ENCODE measurements at regions not wholly inside any gene's neighbourhood (a gene's known extent, or its start where the extent isn't known, plus 50 kb on each side); places are given as distances from the start of the nearest gene placed in this dataset.

DNA sequence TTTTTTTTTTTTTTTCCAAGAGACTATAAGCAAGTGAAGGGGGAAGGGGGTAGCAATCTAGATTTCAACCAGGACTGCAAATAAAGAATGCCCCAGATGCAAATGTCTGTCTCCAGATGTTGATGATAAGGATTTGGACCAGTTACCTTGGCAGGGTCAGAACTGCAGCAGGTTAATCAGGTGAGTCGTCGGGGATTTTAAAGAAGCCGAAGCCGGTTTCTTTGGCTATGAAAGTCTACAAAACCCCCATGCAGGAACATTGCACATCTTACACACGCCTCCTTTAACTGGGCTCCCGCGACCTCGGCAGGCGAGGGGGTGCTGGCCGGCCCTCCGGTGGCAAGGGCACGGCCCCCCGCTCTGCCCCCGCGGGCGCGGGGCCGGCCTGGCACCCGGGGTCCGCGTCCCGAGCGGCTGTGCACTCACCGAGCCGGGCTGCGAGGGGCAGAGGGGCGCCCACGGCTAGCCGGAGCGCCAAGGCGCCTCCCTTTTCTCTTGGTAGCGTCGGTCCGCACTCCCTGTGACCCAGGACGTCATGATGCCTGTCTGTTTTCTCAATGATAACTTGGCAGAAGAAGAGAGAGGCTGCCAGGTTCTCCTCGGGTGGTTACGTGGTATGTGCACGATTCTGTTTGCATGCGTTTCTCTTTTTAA is 366.3 kb upstream of the ESRRG start:
- ATAC-seq = no peak
- H3K4me1 Mint-ChIP-seq = peaks cover 0 to 13% (median 5%) of the 10 kb centered on the region in 4 donors
- H3K27ac Mint-ChIP-seq = no peak overlapping the region
- peaks cover 0 to 12% (median 0%) of the 10 kb centered on the region in 9 donors for H3K9me3 Mint-ChIP-seq
- peaks cover 27 to 57% (median 39%) of the 10 kb centered on the region in 5 donors for H3K27me3 Mint-ChIP-seq
- peaks cover 0 to 4% (median 0%) of the 10 kb centered on the region in 3 donors for H3K36me3 Mint-ChIP-seq
- peak overlapping the region in 3 of 10 donors; percentile 5 to 18 (median 9) for H3K4me3 Mint-ChIP-seq
- DNase-seq = peak in 1 of 10 donors; percentile 3
- POLR2A ChIA-PET = no interaction called here

DNA sequence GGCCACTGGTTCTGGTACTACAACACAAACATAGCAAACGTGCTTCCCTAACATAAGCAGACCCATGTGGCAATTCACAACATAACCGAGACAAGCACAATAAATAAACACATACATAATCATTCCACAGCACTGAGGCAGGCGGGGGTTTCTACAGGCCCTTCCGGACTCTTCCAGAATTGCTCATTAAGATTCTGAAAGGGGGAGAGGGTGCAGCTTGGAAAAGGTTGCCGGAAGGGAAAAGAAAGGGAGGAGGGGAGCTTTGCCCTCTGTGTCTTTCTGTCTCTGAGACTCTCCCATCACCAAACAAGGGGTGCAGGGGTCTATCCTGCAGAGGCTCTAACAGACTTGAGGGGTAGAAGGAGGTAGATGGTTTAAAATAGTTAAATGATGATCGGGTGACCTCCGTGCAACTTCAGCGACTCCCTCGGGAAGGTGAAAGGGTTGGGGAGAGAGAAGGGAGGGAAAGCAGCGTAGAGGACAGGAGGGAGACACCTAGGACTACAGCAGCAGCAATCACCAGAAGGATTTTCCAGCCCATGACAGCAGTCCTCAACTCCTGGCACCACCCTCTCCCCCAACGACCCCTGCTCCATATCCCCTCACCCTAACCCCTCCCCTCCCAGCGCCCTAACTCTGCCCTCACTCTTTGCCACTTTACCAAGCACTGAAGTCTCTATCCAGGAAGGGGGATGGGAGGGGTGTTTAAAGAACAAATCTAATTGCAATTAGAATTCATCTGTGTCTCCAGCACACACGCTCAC is 365.5 kb upstream of the ESRRG start:
- peaks cover 27 to 57% (median 40%) of the 10 kb centered on the region in 5 donors for H3K27me3 Mint-ChIP-seq

DNA sequence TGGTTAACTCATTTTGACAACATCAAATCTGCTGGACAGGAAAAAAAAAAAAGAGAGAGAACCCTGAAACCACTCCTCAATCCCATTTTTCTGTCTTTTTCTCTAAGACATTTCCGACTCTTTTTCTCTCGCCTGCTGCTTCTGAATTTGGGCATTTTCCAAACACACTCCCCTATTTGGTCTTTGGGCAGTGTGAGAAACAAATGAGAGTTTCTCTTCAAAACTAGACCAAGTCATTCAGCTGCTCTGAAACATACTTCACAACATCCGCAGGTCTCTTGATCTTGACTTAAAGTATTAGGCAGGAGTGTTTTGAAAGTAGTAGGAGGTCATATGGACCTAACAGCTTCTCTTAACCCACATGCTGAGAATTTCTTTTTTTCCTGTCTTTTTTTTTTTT is 364.8 kb upstream of the ESRRG start:
- peaks cover 0 to 4% (median 0%) of the 10 kb centered on the region in 3 donors for H3K36me3 Mint-ChIP-seq
- DNase-seq (no peak), ATAC-seq (no peak)
- H3K9me3 Mint-ChIP-seq = peaks cover 0 to 12% (median 0%) of the 10 kb centered on the region in 9 donors
- POLR2A ChIA-PET = no interaction called here
- peaks cover 26 to 53% (median 40%) of the 10 kb centered on the region in 5 donors for H3K27me3 Mint-ChIP-seq
- H3K4me1 Mint-ChIP-seq = peaks cover 0 to 13% (median 5%) of the 10 kb centered on the region in 4 donors
- no peak overlapping the region for H3K4me3 Mint-ChIP-seq
- H3K27ac Mint-ChIP-seq = no peak overlapping the region

More for the DNA sequence above, 365.5 kb upstream of the ESRRG start:
- POLR2A ChIA-PET = no interaction called here
- no peak for DNase-seq
- H3K4me1 Mint-ChIP-seq = peaks cover 0 to 13% (median 5%) of the 10 kb centered on the region in 4 donors
- H3K4me3 Mint-ChIP-seq = peak overlapping the region in 3 of 10 donors; percentile 5 to 18 (median 9)
- peaks cover 0 to 4% (median 0%) of the 10 kb centered on the region in 3 donors for H3K36me3 Mint-ChIP-seq
- peaks cover 0 to 12% (median 0%) of the 10 kb centered on the region in 9 donors for H3K9me3 Mint-ChIP-seq
- H3K27ac Mint-ChIP-seq = peak overlapping the region in 1 of 10 donors; percentile 37
- ATAC-seq = no peak

DNA sequence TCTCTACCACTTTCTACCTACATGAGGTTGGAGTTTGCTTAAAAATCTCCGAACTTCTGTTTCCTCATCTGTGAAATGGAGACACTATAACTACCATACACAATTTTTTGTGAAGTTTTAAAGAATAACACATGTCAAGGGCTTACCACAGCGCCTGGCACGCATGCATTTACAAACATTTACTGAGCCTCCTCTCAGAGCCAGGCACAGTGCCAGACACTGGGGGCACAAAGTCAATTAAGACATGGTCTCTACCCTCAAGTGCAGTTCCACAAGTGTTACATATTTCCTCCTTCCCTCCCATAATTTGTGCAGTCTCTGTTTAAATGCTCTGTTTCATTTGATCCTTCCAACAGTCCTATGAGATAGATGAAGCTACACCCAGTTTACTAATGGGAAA is 356.4 kb upstream of the ESRRG start:
- no peak for DNase-seq
- Mint-ChIP-seq H3K4me3 (no peak overlapping the region), H3K9me3 (peaks cover 0 to 3% (median 0%) of the 10 kb centered on the region in 9 donors), H3K27ac (no peak overlapping the region), H3K27me3 (peaks cover 0 to 5% (median 2%) of the 10 kb centered on the region in 5 donors), H3K36me3 (no peaks in the 10 kb centered on the region), H3K4me1 (no peaks in the 10 kb centered on the region)
- no peak for ATAC-seq
- POLR2A ChIA-PET = no interaction called here

DNA sequence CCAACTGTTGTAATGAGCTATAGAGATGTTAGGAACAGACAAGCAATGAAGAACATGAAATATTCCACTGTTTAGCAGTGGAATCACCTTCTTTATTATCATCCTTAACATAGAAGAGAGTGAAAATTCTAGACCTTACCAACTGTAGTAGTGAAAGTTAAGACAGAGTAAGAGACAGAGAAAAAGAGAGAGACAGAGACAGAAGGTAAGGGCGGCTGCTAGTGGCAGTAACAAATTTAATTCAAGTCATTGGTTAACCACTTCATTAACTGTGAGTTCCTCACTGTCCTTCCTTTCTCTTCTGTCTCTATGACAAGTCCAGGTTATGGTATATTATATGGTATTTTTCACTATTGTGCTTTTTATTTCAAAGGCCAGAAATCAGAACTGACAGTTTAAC is 355.7 kb upstream of the ESRRG start:
- DNase-seq (no peak), ATAC-seq (no peak)
- no peaks in the 10 kb centered on the region for H3K4me1 Mint-ChIP-seq
- no peaks in the 10 kb centered on the region for H3K36me3 Mint-ChIP-seq
- no peak overlapping the region for H3K4me3 Mint-ChIP-seq
- H3K27ac Mint-ChIP-seq = no peak overlapping the region
- peaks cover 0 to 5% (median 2%) of the 10 kb centered on the region in 5 donors for H3K27me3 Mint-ChIP-seq
- H3K9me3 Mint-ChIP-seq = peaks cover 0 to 3% (median 0%) of the 10 kb centered on the region in 9 donors
- POLR2A ChIA-PET = no interaction called here

DNA sequence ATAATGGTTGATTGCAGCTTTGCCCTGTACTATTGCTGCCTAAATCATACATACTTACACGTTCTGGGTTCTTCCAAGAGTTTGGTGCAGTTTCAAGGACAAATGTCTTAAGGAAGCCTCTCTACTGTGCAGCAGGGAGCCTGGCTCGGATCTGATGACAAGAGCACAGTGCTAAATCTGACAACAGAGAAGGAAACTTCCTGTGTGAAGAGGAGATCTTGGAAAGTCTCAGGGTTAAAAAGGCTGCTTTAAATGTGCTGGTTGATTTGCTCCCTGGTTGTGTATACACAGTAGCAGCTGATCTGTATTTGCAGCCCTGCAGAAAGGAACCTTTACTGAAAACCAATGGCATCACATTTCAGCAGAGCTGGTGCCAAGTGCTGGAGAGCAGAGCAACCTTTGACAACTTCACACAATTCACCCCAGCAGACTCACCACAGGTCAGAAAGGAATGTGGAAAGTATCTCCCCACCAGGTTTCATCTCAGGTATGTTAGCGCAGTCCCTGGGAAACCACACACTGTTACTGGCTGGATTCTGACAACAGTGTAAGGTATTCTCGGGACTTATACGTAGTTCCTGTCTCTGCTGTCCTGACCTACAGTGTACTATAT is 355.0 kb upstream of the ESRRG start:
- peaks cover 0 to 3% (median 0%) of the 10 kb centered on the region in 9 donors for H3K9me3 Mint-ChIP-seq
- no peak for DNase-seq
- no peaks in the 10 kb centered on the region for H3K36me3 Mint-ChIP-seq
- H3K27ac Mint-ChIP-seq = no peak overlapping the region
- H3K4me3 Mint-ChIP-seq = no peak overlapping the region
- H3K27me3 Mint-ChIP-seq = peaks cover 0 to 9% (median 0%) of the 10 kb centered on the region in 5 donors
- no peaks in the 10 kb centered on the region for H3K4me1 Mint-ChIP-seq
- ATAC-seq = no peak
- POLR2A ChIA-PET = no interaction called here

DNA sequence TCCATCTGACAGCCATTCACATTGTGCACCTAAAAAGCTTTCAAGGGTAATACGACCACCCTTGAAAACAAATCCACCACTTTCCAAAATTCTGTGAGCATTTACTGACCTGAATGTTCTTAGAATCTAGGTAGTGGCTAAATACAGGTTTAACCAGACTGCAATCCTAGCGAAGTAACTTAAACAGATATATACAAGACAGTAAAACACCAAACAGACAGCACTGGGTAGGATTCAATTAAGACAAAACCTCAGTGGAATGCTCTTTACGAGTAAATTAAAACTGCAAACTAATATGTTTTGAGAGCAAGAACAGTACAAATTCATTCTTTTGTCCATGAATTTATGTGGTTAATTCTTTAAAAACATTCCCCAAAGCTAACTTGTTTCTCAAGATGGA is 354.2 kb upstream of the ESRRG start:
- POLR2A ChIA-PET = no interaction called here
- no peaks in the 10 kb centered on the region for H3K36me3 Mint-ChIP-seq
- peaks cover 0 to 3% (median 0%) of the 10 kb centered on the region in 9 donors for H3K9me3 Mint-ChIP-seq
- ATAC-seq = no peak
- no peak overlapping the region for H3K27ac Mint-ChIP-seq
- DNase-seq = no peak
- H3K4me3 Mint-ChIP-seq = no peak overlapping the region
- peaks cover 0 to 5% (median 0%) of the 10 kb centered on the region in 5 donors for H3K27me3 Mint-ChIP-seq
- no peaks in the 10 kb centered on the region for H3K4me1 Mint-ChIP-seq

DNA sequence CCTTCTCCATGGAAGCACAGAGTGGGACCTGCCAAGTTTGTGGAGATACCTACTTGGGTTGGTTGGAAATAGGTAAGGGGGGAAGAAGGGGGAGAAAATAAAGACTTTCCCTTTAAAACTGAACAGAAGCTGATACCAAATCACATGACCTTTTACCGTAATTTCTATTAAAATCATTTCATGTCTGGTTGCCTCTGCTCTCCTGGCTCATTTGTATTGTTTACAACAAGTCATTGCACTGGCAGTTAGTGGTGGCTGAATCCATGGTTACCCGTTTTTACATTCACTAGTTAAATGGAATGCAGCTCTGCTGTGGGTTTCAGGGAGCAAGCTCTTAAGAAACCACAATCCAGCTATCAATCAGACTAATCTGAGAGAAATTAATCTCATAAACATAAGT is 353.7 kb upstream of the ESRRG start:
- Mint-ChIP-seq H3K36me3 (no peaks in the 10 kb centered on the region), H3K4me1 (no peaks in the 10 kb centered on the region), H3K27me3 (peaks cover 0 to 4% (median 0%) of the 10 kb centered on the region in 5 donors), H3K4me3 (no peak overlapping the region), H3K9me3 (peaks cover 0 to 3% (median 0%) of the 10 kb centered on the region in 9 donors), H3K27ac (no peak overlapping the region)
- ATAC-seq = no peak
- POLR2A ChIA-PET = no interaction called here
- DNase-seq = no peak

DNA sequence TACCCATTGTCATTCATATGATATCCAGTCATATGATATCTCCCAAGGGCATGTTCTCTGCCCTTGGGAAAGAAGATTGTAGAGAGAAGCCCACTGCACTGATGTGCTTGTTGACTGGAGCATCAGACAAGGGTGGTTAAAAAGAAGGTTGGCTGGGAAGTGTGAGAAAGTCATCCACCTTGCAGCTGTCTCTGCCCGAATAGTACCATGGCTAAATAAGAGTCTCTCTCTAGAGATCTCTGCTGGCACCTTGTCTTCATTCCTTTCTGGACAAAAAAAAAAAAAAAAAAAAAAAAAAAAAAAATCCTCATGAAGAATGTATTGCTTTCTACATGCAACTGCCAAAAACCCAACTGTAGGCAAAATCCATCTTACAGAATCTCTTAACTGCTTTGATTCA is 349.7 kb upstream of the ESRRG start:
- no peaks in the 10 kb centered on the region for H3K36me3 Mint-ChIP-seq
- POLR2A ChIA-PET = no interaction called here
- H3K9me3 Mint-ChIP-seq = peaks cover 0 to 5% (median 0%) of the 10 kb centered on the region in 9 donors
- no peak overlapping the region for H3K27ac Mint-ChIP-seq
- no peak overlapping the region for H3K4me3 Mint-ChIP-seq
- peaks cover 0 to 7% (median 0%) of the 10 kb centered on the region in 5 donors for H3K27me3 Mint-ChIP-seq
- ATAC-seq (no peak), DNase-seq (no peak)
- H3K4me1 Mint-ChIP-seq = no peaks in the 10 kb centered on the region

DNA sequence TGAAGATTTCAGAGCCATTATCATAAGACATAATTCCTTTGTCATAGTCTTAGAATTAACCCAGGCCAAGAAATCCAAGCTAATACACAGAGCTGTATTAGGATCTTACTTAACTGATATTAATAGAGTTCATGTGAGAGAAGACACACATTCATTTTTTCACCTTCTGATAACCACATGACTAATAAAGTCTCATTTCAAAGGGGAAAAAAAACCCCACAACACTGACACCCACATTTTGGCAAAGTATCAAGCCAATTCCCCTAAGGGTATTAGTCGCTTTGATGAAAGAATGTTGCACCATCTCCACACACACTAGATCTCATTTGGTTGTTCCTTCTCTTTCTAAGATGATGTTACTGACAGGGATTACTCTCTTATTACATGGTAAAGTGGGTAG is 344.4 kb upstream of the ESRRG start:
- H3K36me3 Mint-ChIP-seq = no peaks in the 10 kb centered on the region
- POLR2A ChIA-PET = no interaction called here

DNA sequence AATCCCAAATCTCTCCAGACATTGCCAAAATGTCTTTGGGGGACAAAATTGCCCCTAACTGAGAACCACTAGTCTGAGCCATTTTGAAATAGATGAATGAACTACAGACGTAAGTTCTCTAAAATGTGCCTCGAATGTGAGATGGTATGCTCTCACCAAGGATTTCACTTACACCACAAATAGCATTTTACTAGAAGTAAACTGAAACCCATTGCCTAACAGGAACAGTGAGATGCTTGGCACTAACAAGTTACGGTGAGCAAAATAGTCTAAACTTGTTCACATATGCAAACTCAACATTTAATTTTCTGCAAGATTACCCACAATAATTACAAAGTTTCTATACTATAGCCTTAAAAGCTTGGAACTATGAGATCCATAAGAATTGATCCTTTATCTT is 343.6 kb upstream of the ESRRG start:
- Mint-ChIP-seq H3K36me3 (no peaks in the 10 kb centered on the region), H3K27ac (no peak overlapping the region), H3K9me3 (peaks cover 0 to 11% (median 0%) of the 10 kb centered on the region in 9 donors), H3K4me1 (no peaks in the 10 kb centered on the region), H3K27me3 (peaks cover 0 to 3% (median 0%) of the 10 kb centered on the region in 5 donors), H3K4me3 (no peak overlapping the region)
- POLR2A ChIA-PET = no interaction called here
- DNase-seq = no peak
- no peak for ATAC-seq

More for the DNA sequence above, 344.4 kb upstream of the ESRRG start:
- ATAC-seq = no peak
- H3K27me3 Mint-ChIP-seq = peaks cover 0 to 3% (median 0%) of the 10 kb centered on the region in 5 donors
- no peak for DNase-seq
- H3K4me1 Mint-ChIP-seq = no peaks in the 10 kb centered on the region
- no peak overlapping the region for H3K27ac Mint-ChIP-seq
- H3K4me3 Mint-ChIP-seq = no peak overlapping the region
- peaks cover 0 to 11% (median 0%) of the 10 kb centered on the region in 9 donors for H3K9me3 Mint-ChIP-seq

DNA sequence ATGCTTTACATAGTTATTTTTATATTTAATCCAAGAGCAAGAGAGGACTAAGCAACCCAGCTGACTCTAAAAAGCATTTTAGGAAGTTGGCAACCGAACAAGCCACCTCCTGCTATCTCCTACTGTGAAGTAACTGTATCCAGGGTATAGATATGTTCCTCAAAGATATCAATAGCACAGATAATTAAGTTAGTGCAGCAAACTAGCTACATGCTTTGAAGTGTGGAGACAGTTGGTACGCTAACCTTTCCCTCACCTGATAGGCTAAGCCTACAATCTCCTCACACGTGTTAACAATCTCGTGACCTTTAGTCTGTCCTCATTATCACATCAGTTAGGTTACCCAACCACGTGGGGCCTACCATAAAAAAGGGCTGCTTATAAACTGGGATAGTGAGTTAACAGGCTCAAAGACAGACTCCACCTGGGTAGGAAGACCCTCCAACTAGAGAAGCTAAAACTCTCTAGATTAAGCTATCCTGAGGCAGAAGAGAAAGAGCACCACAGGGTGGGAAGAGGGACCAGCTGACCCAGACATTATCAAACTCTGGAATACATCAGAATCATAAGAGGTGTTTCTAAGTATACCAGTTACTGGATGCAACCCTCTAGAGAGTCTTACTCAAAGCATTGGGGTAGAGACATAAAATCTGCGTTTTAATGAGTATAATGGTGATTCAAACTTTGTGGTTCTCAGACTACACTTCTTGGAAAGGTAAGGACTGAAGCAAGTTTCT is 340.1 kb upstream of the ESRRG start:
- POLR2A ChIA-PET = no interaction called here
- Mint-ChIP-seq H3K36me3 (no peaks in the 10 kb centered on the region), H3K27ac (no peak overlapping the region), H3K9me3 (peaks cover 0 to 8% (median 0%) of the 10 kb centered on the region in 9 donors), H3K4me1 (no peaks in the 10 kb centered on the region), H3K4me3 (no peak overlapping the region), H3K27me3 (peaks cover 0 to 2% (median 0%) of the 10 kb centered on the region in 5 donors)
- ATAC-seq = no peak
- DNase-seq = no peak

All from naive thymus-derived CD8-positive, alpha-beta T cell (primary cell).